Activated CD8-positive, alpha-beta T cell treated with anti-CD3 and anti-CD28 coated beads for 36 hours (primary cell): ENCODE measurements at regions not wholly inside any gene's neighbourhood (a gene's known extent, or its start where the extent isn't known, plus 50 kb on each side); places are given as distances from the start of the nearest gene placed in this dataset.

Experiments used
- ATAC-seq: fragments of 200-7000 bp; cut with Tn5 transposase; one replicate; pipeline ENCODE4 v1.10.0; 2021; ENCODE audit warnings: mild to moderate bottlenecking, moderate library complexity
- CTCF ChIA-PET: fragments of 350-600 bp; sonication (Branson Sonifier 250); formaldehyde crosslinking; loops from one replicate; lab custom pipeline; 2021; ENCODE audit warnings: antibody characterized with exemption; lab: Charles Lee
- POLR2A ChIA-PET: fragments of 350-600 bp; sonication (Branson Sonifier 250); formaldehyde crosslinking; loops from one replicate; lab custom pipeline; 2021; ENCODE audit warnings: antibody characterized with exemption; lab: Charles Lee
- DNase-seq: peaks from one replicate; pipeline ENCODE4 v3.0.0-alpha.2; 2020
- H3K27ac Mint-ChIP-seq: one replicate; pipeline ENCODE4 v1.8.0; 2021; ENCODE audit warnings: mild to moderate bottlenecking, mixed read lengths
- H3K27me3 Mint-ChIP-seq: one replicate; pipeline ENCODE4 v1.8.0; 2021; ENCODE audit warnings: mixed read lengths
- H3K36me3 Mint-ChIP-seq: one replicate; pipeline ENCODE4 v1.8.0; 2021; ENCODE audit warnings: low read depth, mixed read lengths
- H3K4me1 Mint-ChIP-seq: one replicate; pipeline ENCODE4 v1.8.0; 2021; ENCODE audit warnings: low read depth, mixed read lengths
- H3K4me3 Mint-ChIP-seq: one replicate; pipeline ENCODE4 v1.8.0; 2021; ENCODE audit warnings: mild to moderate bottlenecking, moderate library complexity, mixed read lengths
- H3K9me3 Mint-ChIP-seq: one replicate; pipeline ENCODE4 v1.8.0; 2021; ENCODE audit warnings: mixed read lengths
- CTCF ChIP-seq: fragments of 200-600 bp; IDR thresholded peaks from one replicate; pipeline ENCODE4 v1.8.0; 2022; ENCODE audit warnings: antibody characterized with exemption, mild to moderate bottlenecking
- intact Hi-C: fragments of 100-400 bp; cut with micrococcal nuclease; formaldehyde crosslinking; loops from one replicate; pipeline ENCODE4 v1.10.0; 2022

DNA sequence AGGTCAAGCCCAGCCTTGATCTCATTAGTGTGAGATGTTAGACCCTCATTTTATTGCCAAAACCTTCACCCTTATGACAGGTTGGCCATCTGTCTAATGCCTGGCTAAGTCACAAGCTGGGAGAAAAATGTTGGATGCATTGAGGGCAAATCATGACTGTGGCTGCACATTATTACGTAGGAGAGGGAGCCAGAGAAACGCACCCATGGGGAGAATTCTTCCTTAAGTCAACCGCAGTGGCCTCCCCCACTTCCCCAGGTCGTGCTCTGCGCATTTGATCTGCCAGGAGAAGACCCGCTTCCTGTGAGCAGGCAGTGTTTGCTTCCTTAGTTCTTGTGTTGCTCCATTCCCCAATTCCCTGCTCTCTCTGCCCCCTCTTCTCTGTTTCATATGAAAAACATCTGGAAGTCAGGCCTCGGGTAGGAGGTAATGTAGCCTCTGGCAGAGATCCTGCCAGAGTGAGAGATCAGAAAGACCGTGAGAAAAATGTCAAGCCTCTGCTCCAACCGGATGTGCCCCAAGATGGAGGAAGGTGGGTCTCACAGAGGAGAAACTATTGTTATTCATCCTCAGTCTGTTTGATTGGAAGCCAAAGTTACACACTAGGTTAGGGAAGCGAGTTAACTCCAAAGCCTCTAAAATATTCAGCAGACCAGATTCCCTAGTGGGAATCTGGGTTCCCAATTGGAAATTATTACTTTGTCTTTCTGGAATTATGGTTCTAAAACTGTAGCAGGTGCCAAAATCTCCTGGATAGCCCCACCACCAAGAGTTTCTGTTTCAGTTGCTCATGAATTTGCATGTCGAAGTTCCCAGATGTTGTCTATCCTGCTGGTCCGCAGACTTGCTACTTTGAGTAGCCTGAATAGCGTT lies 144.3 kb upstream of the PELI1 start:
- TF ChIP-seq CTCF: no peak
- ChIA-PET POLR2A (no interaction called here), CTCF (interaction anchor here (1.6 kb wide), 1 partner anchor 42 kb away, joined by 5 read pairs; no protein-coding TSS in a partner anchor)
- no peak overlapping the region for H3K4me3 Mint-ChIP-seq
- intact Hi-C loops: no loop called here
- no peak overlapping the region for H3K27ac Mint-ChIP-seq
- H3K9me3 Mint-ChIP-seq: no peaks in the 10 kb centered on the region
- no peaks in the 10 kb centered on the region for H3K4me1 Mint-ChIP-seq
- no peak for DNase-seq
- H3K27me3 Mint-ChIP-seq: no peaks in the 10 kb centered on the region
- ATAC-seq: no peak
- no peaks in the 10 kb centered on the region for H3K36me3 Mint-ChIP-seq

DNA sequence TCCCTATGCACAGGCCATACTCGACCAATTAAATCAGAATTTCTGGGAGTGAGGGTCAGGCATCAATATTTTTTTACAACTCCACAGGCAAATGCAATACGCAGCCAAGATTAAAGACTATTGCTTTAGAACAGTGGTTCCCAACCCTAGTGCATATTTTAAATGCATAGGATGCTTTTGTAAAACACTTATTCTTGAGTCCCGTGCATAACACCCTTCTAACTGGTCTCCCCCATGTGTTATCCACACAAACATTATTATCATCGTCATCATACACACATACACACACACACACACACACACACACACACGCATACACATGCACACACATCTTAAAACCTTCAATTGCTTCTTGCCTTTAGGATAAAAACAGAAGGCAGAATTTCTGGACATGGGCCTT lies 145.0 kb upstream of the PELI1 start:
- no peak for TF ChIP-seq CTCF
- Mint-ChIP-seq H3K4me1 (no peaks in the 10 kb centered on the region), H3K36me3 (no peaks in the 10 kb centered on the region), H3K9me3 (no peaks in the 10 kb centered on the region), H3K27me3 (no peaks in the 10 kb centered on the region), H3K27ac (no peak overlapping the region), H3K4me3 (no peak overlapping the region)
- intact Hi-C loops: no loop called here
- ATAC-seq (no peak), DNase-seq (no peak)
- CTCF ChIA-PET: no interaction called here
- POLR2A ChIA-PET: no interaction called here

- ATAC-seq (no peak), DNase-seq (no peak)
- peaks cover 2% of the 10 kb centered on the region for H3K4me1 Mint-ChIP-seq
- H3K27ac Mint-ChIP-seq: no peak overlapping the region
- no peaks in the 10 kb centered on the region for H3K9me3 Mint-ChIP-seq
- ChIA-PET POLR2A (no interaction called here), CTCF (no interaction called here)
- intact Hi-C loops: no loop called here
- H3K36me3 Mint-ChIP-seq: no peaks in the 10 kb centered on the region
- H3K27me3 Mint-ChIP-seq: no peaks in the 10 kb centered on the region
- no peak overlapping the region for H3K4me3 Mint-ChIP-seq
- no peak for TF ChIP-seq CTCF
Measured at GRCh38 chr2:64289737-64290136, 145.5 kb upstream of the PELI1 start.

- intact Hi-C loops: no loop called here
- H3K27me3 Mint-ChIP-seq: no peaks in the 10 kb centered on the region
- CTCF ChIA-PET: interaction anchor here (0.9 kb wide), 1 partner anchor 36 kb away, joined by 3 read pairs; no protein-coding TSS in a partner anchor
Measured at GRCh38 chr2:64291181-64291580, 147.0 kb upstream of the PELI1 start.

More at GRCh38 chr2:64291181-64291580, 147.0 kb upstream of the PELI1 start:
- Mint-ChIP-seq H3K4me1 (peaks cover 16% of the 10 kb centered on the region), H3K4me3 (no peak overlapping the region), H3K9me3 (no peaks in the 10 kb centered on the region), H3K27ac (no peak overlapping the region), H3K36me3 (no peaks in the 10 kb centered on the region)
- no peak for ATAC-seq
- no peak for DNase-seq
- POLR2A ChIA-PET: no interaction called here
- TF ChIP-seq CTCF: no peak
